B cell (primary cell): ENCODE measurements at regions not wholly inside any gene's neighbourhood (a gene's known extent, or its start where the extent isn't known, plus 50 kb on each side); places are given as distances from the start of the nearest gene placed in this dataset.

Experiments used
- CTCF ChIP-seq: fragments of 200-600 bp; IDR thresholded peaks from one replicate; pipeline ENCODE4 v1.8.0; 2022; ENCODE audit warnings: antibody characterized with exemption, mild to moderate bottlenecking
- EZH2 ChIP-seq: IDR thresholded peaks from 2 replicates; pipeline ENCODE4 v1.6.1; 2012; ENCODE audit warnings: borderline replicate concordance, low read depth, mild to moderate bottlenecking, moderate library complexity, low read length; ENCODE audit not compliant: insufficient read depth, poor library complexity, severe bottlenecking

GRCh38 chr1:195799016-195799415 is 809.2 kb downstream of the KCNT2 start:
- no peak for TF ChIP-seq CTCF
- TF ChIP-seq EZH2 = no peak
